HS-5 (cell line): ENCODE measurements at regions not wholly inside any gene's neighbourhood (a gene's known extent, or its start where the extent isn't known, plus 50 kb on each side); places are given as distances from the start of the nearest gene placed in this dataset.

Experiments used
- DNase-seq: peaks from one replicate; pipeline ENCODE4 v3.0.0-alpha.2; 2012; ENCODE audit warnings: low read depth

- no peak for DNase-seq
Observed at GRCh38 chr12:20264026-20264425, 104.3 kb upstream of the PDE3A start.

- DNase-seq: no peak
Observed at GRCh38 chr12:20264608-20265114, 103.7 kb upstream of the PDE3A start.

GRCh38 chr12:20268121-20268732, 100.1 kb upstream of the PDE3A start:
- no peak for DNase-seq

GRCh38 chr12:20268771-20269170, 99.6 kb upstream of the PDE3A start:
- no peak for DNase-seq

- no peak for DNase-seq
Observed at GRCh38 chr12:20269337-20270067, 98.8 kb upstream of the PDE3A start.

- DNase-seq: no peak
Observed at GRCh38 chr12:20270557-20270956, 97.8 kb upstream of the PDE3A start.

GRCh38 chr12:20272161-20272560, 96.2 kb upstream of the PDE3A start:
- no peak for DNase-seq

- no peak for DNase-seq
Observed at GRCh38 chr12:20272801-20273200, 95.5 kb upstream of the PDE3A start.

GRCh38 chr12:20274008-20274407, 94.3 kb upstream of the PDE3A start:
- DNase-seq: no peak

GRCh38 chr12:20278276-20278675, 90.1 kb upstream of the PDE3A start:
- no peak for DNase-seq

- DNase-seq: no peak
Observed at GRCh38 chr12:20280515-20280914, 87.8 kb upstream of the PDE3A start.

GRCh38 chr12:20282401-20282800, 85.9 kb upstream of the PDE3A start:
- no peak for DNase-seq

- DNase-seq: no peak
Observed at GRCh38 chr12:20283482-20283881, 84.9 kb upstream of the PDE3A start.

- no peak for DNase-seq
Observed at GRCh38 chr12:20289520-20289919, 78.8 kb upstream of the PDE3A start.

- DNase-seq: no peak
Observed at GRCh38 chr12:20300457-20300856, 67.9 kb upstream of the PDE3A start.

GRCh38 chr12:20305470-20305869, 62.9 kb upstream of the PDE3A start:
- no peak for DNase-seq

- no peak for DNase-seq
Observed at GRCh38 chr12:20309504-20310148, 58.7 kb upstream of the PDE3A start.

GRCh38 chr12:20314328-20314727, 54.0 kb upstream of the PDE3A start:
- DNase-seq: peak; percentile 58

GRCh38 chr12:20317554-20317953, 50.8 kb upstream of the PDE3A start:
- no peak for DNase-seq
